Glutamatergic neuron (in vitro differentiated cells): ENCODE measurements at regions not wholly inside any gene's neighbourhood (a gene's known extent, or its start where the extent isn't known, plus 50 kb on each side); places are given as distances from the start of the nearest gene placed in this dataset.

Experiments used
- DNase-seq: peaks from one replicate; pipeline ENCODE4 v3.0.0; 2022
- H3K27ac Mint-ChIP-seq: one replicate; pipeline ENCODE4 v1.8.0; 2020; ENCODE audit warnings: mild to moderate bottlenecking, mixed read lengths, inconsistent platforms; ENCODE audit not compliant: unreplicated experiment
- H3K27me3 Mint-ChIP-seq: one replicate; pipeline ENCODE4 v1.8.0; 2020; ENCODE audit warnings: mild to moderate bottlenecking, moderate library complexity, mixed read lengths, inconsistent platforms; ENCODE audit not compliant: unreplicated experiment
- H3K36me3 Mint-ChIP-seq: one replicate; pipeline ENCODE4 v1.8.0; 2020; ENCODE audit warnings: mild to moderate bottlenecking, mixed read lengths, inconsistent platforms; ENCODE audit not compliant: unreplicated experiment
- H3K4me1 Mint-ChIP-seq: one replicate; pipeline ENCODE4 v1.8.0; 2020; ENCODE audit warnings: mild to moderate bottlenecking, low read depth, mixed read lengths, inconsistent platforms; ENCODE audit not compliant: unreplicated experiment
- H3K4me3 Mint-ChIP-seq: one replicate; pipeline ENCODE4 v1.8.0; 2020; ENCODE audit warnings: mild to moderate bottlenecking, mixed read lengths, inconsistent platforms; ENCODE audit not compliant: unreplicated experiment
- H3K9me3 Mint-ChIP-seq: one replicate; pipeline ENCODE4 v1.8.0; 2020; ENCODE audit warnings: mild to moderate bottlenecking, moderate library complexity, mixed read lengths, inconsistent platforms; ENCODE audit not compliant: unreplicated experiment
- CTCF ChIP-seq: fragments of 200-600 bp; sonication (generic); IDR thresholded peaks from one replicate; pipeline ENCODE4 v1.5.0; 2021; ENCODE audit not compliant: partially characterized antibody, unreplicated experiment

GRCh38 chr3:116899253-116899652 is 189.7 kb downstream of the TUSC7 start:
- H3K36me3 Mint-ChIP-seq, result no peaks in the 10 kb centered on the region
- DNase-seq, result no peak
- no peaks in the 10 kb centered on the region for H3K9me3 Mint-ChIP-seq
- H3K4me1 Mint-ChIP-seq, result no peaks in the 10 kb centered on the region
- H3K27me3 Mint-ChIP-seq, result no peaks in the 10 kb centered on the region
- no peak overlapping the region for H3K4me3 Mint-ChIP-seq
- H3K27ac Mint-ChIP-seq, result no peak overlapping the region
- TF ChIP-seq CTCF, result no peak

DNA sequence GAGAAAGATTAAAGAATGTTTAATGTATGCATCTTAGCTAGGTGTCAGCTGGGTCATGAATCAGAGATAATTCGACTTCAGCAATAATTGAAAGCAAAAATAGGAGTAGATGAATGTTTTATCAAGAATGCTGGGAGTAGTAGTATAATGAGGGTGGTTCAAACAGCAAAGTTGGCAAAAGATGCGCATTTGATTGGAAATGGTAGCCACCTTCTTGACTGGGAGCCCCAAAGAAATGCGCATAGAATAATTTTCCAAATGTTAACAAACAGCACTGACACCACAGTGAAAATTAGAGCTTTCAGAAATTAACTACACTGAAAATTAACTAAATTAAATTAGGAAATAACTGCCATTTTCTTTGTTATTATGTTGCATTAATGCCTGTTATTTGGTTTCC is 195.8 kb downstream of the TUSC7 start:
- Mint-ChIP-seq H3K4me1 (no peaks in the 10 kb centered on the region), H3K9me3 (no peaks in the 10 kb centered on the region), H3K36me3 (no peaks in the 10 kb centered on the region), H3K4me3 (no peak overlapping the region), H3K27me3 (no peaks in the 10 kb centered on the region), H3K27ac (no peak overlapping the region)
- no peak for DNase-seq
- no peak for TF ChIP-seq CTCF

DNA sequence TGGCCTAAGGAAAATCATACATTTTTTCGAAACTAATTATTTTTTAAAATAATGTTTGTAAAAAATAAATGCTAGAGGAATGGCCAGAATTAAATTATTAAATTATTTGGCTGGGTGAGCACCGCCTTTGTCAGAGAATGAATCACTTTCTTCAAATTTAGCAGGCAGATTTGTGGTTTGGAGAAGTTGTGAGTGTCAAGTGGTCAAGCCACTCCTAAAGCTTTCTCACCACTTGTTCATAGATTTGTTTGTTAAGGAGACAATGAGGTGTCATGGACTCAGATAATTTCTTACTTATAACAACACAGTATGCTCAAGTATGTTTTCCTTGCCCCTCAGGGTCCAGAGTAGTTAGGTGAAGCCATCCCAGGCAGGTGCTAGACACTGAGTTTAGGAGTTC is 196.2 kb downstream of the TUSC7 start:
- no peak for DNase-seq
- Mint-ChIP-seq H3K27me3 (no peaks in the 10 kb centered on the region), H3K36me3 (no peaks in the 10 kb centered on the region), H3K27ac (no peak overlapping the region), H3K4me3 (no peak overlapping the region), H3K4me1 (no peaks in the 10 kb centered on the region), H3K9me3 (no peaks in the 10 kb centered on the region)
- no peak for TF ChIP-seq CTCF

DNA sequence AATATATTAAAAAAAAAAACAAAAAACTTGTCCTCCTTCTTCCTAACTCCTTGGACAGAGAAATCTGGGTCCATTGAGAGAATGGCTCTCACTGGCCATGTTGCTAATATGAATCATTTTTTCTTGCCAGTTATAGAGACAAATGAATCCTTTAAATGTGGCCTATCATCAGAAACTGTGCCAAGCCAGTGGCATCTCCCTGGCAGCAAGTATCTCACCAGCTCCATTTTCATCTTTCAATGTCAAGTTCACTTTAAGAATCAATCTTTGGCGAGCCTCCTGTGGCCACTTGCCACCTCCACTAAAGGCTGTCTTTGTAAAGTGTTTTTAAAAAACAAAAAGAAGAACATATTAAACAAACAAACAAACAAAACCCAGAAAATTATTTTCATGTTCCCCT is 202.5 kb downstream of the TUSC7 start:
- no peak for DNase-seq
- no peak overlapping the region for H3K4me3 Mint-ChIP-seq
- no peak overlapping the region for H3K27ac Mint-ChIP-seq
- H3K9me3 Mint-ChIP-seq, result no peaks in the 10 kb centered on the region
- no peaks in the 10 kb centered on the region for H3K27me3 Mint-ChIP-seq
- no peak for TF ChIP-seq CTCF
- H3K4me1 Mint-ChIP-seq, result no peaks in the 10 kb centered on the region
- H3K36me3 Mint-ChIP-seq, result no peaks in the 10 kb centered on the region

- no peak overlapping the region for H3K4me3 Mint-ChIP-seq
- H3K9me3 Mint-ChIP-seq, result no peaks in the 10 kb centered on the region
- TF ChIP-seq CTCF, result no peak
- H3K27ac Mint-ChIP-seq, result no peak overlapping the region
- no peaks in the 10 kb centered on the region for H3K4me1 Mint-ChIP-seq
- no peaks in the 10 kb centered on the region for H3K36me3 Mint-ChIP-seq
- H3K27me3 Mint-ChIP-seq, result no peaks in the 10 kb centered on the region
- DNase-seq, result no peak
These were observed 204.4 kb downstream of the TUSC7 start for GRCh38 chr3:116914004-116914403.
